Stimulated activated CD8-positive, alpha-beta memory T cell treated with anti-CD3 and anti-CD28 coated beads, Interleukin-7, amount 100 ng/mL, for 48 hours (primary cell): ENCODE measurements at regions not wholly inside any gene's neighbourhood (a gene's known extent, or its start where the extent isn't known, plus 50 kb on each side); places are given as distances from the start of the nearest gene placed in this dataset.

Experiments used
- DNase-seq, 2 donors: peaks; one replicate each; pipeline ENCODE4 v3.0.0-alpha.2; 2020; ENCODE audit warnings: low read depth in 1 of 2; ENCODE audit errors: extremely low read depth in 1 of 2

- DNase-seq = no peak
Measured at GRCh38 chr16:79543219-79543618, 57.3 kb downstream of the MAF start.

- DNase-seq = no peak
Measured at GRCh38 chr16:79542237-79542774, 58.2 kb downstream of the MAF start.

- DNase-seq = no peak
Measured at GRCh38 chr16:79540825-79541595, 59.5 kb downstream of the MAF start.

- no peak for DNase-seq
Measured at GRCh38 chr16:79537584-79537983, 63.0 kb downstream of the MAF start.

GRCh38 chr16:79536958-79537357 is 63.6 kb downstream of the MAF start:
- DNase-seq = no peak

- no peak for DNase-seq
Measured at GRCh38 chr16:79535130-79535529, 65.4 kb downstream of the MAF start.

GRCh38 chr16:79534143-79534542 is 66.4 kb downstream of the MAF start:
- no peak for DNase-seq

- no peak for DNase-seq
Measured at GRCh38 chr16:79533292-79533691, 67.2 kb downstream of the MAF start.

GRCh38 chr16:79532785-79533184 is 67.8 kb downstream of the MAF start:
- DNase-seq = no peak

- no peak for DNase-seq
Measured at GRCh38 chr16:79532273-79532672, 68.3 kb downstream of the MAF start.

GRCh38 chr16:79528338-79528737 is 72.2 kb downstream of the MAF start:
- no peak for DNase-seq

- no peak for DNase-seq
Measured at GRCh38 chr16:79523971-79524370, 76.6 kb downstream of the MAF start.

GRCh38 chr16:79519448-79519847 is 81.1 kb downstream of the MAF start:
- DNase-seq = no peak

GRCh38 chr16:79517156-79517555 is 83.4 kb downstream of the MAF start:
- DNase-seq = no peak

- no peak for DNase-seq
Measured at GRCh38 chr16:79510879-79511278, 89.7 kb downstream of the MAF start.

- DNase-seq = no peak
Measured at GRCh38 chr16:79509906-79510305, 90.6 kb downstream of the MAF start.

- DNase-seq = no peak
Measured at GRCh38 chr16:79509211-79509631, 91.3 kb downstream of the MAF start.

- no peak for DNase-seq
Measured at GRCh38 chr16:79508294-79508693, 92.2 kb downstream of the MAF start.

- DNase-seq = no peak
Measured at GRCh38 chr16:79505344-79505743, 95.2 kb downstream of the MAF start.

GRCh38 chr16:79503511-79503910 is 97.0 kb downstream of the MAF start:
- DNase-seq = no peak

- no peak for DNase-seq
Measured at GRCh38 chr16:79501446-79501845, 99.1 kb downstream of the MAF start.

GRCh38 chr16:79500866-79501265 is 99.7 kb downstream of the MAF start:
- DNase-seq = no peak

GRCh38 chr16:79500286-79500685 is 100.3 kb downstream of the MAF start:
- DNase-seq = no peak
